Esophagus (tissue), 2 donors: ENCODE measurements at regions not wholly inside any gene's neighbourhood (a gene's known extent, or its start where the extent isn't known, plus 50 kb on each side); places are given as distances from the start of the nearest gene placed in this dataset.

Experiments used
- H3K27ac ChIP-seq, 2 donors: one replicate each; pipeline ENCODE4 v1.5.1; 2013; ENCODE audit warnings: low read depth in 2 of 2, mild to moderate bottlenecking in 2 of 2, inconsistent platforms in 1 of 2, low read length in 1 of 2, moderate library complexity in 1 of 2
- H3K27me3 ChIP-seq, 2 donors: one replicate each; pipeline ENCODE4 v1.6.1; 2013; ENCODE audit warnings: low read length in 2 of 2, control low read depth in 1 of 2, mild to moderate bottlenecking in 1 of 2; ENCODE audit not compliant: insufficient read depth in 2 of 2, control insufficient read depth in 1 of 2
- H3K36me3 ChIP-seq, 2 donors: one replicate each; pipeline ENCODE4 v1.6.1; 2013; ENCODE audit warnings: low read length in 1 of 2; ENCODE audit not compliant: control insufficient read depth in 2 of 2, insufficient read depth in 2 of 2
- H3K4me1 ChIP-seq, 2 donors: one replicate each; pipeline ENCODE4 v1.6.1; 2013; ENCODE audit warnings: low read length in 1 of 2; ENCODE audit not compliant: control insufficient read depth in 2 of 2, insufficient read depth in 2 of 2
- H3K4me3 ChIP-seq, 2 donors: one replicate each; pipeline ENCODE4 v1.5.1; 2013; ENCODE audit warnings: low read length in 2 of 2, mild to moderate bottlenecking in 2 of 2, low read depth in 1 of 2, moderate library complexity in 1 of 2
- H3K9me3 ChIP-seq, 2 donors: one replicate each; pipeline ENCODE4 v1.6.1; 2013; ENCODE audit warnings: mild to moderate bottlenecking in 2 of 2, low read depth in 1 of 2, low read length in 1 of 2, moderate library complexity in 1 of 2; ENCODE audit not compliant: control insufficient read depth in 2 of 2, insufficient read depth in 1 of 2
- WGBS, 2 donors: extraction: QIAGEN DNeasy Blood & Tissue Kit; methylation state at CpG; one replicate each; pipeline ENCODE4 v1.1.7; 2013; 5-methylcytosine and 5-hydroxymethylcytosine counted together
- donor health status: healthy with polysubstance abuse.
- donor health status: Bipolar disorder and iron deficiency.

DNA sequence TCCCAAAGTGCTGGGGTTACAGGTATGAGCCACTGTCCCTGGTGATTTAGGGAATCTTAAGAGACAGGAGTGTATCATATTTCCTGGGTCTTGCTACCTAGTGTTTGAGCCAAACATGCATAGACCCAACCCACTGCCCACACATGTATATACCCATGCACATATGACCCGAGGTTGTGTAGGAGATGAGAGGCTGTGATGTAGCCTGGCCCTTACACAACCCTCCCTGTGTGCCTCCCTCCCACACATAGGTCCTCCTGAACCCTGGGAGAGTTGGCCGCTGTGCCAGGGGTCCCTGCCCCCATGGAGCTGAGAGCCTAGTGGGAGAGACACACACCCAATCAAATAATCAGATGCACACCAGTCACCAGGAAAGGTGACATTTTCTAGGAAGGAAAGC is 365.9 kb downstream of the ZNF536 start:
- Histone ChIP-seq H3K4me1 (no peaks in the 10 kb centered on the region), H3K27me3 (no peaks in the 10 kb centered on the region), H3K9me3 (no peaks in the 10 kb centered on the region), H3K27ac (no peak overlapping the region), H3K36me3 (no peaks in the 10 kb centered on the region), H3K4me3 (no peak overlapping the region)
- WGBS, 2 donors: 73 to 89% methylated on average over 2 of the region's 2 CpGs

DNA sequence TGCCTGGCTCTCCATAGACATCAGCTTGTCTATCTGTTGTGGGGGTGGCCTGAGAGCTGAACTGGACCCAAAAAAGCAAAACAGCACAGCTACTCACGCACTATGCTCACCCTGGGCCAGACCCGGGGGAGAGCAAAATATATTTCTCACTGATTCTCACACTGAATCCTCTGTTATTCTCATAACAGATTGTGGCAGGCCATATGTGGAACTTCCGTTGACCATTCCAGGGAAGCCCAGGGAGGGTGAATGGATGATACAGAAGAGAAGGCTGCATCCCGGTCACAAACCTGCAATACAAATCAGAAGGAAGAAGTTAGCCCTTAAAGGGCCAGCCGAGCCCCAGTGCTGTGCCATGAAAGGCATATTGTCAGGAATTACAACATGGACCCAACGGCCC is 362.5 kb downstream of the ZNF536 start:
- H3K36me3 ChIP-seq: no peaks in the 10 kb centered on the region
- no peaks in the 10 kb centered on the region for H3K27me3 ChIP-seq
- no peaks in the 10 kb centered on the region for H3K9me3 ChIP-seq
- no peak overlapping the region for H3K4me3 ChIP-seq
- no peaks in the 10 kb centered on the region for H3K4me1 ChIP-seq
- 61 to 68% methylated on average over 6 of the region's 6 CpGs for WGBS, 2 donors
- H3K27ac ChIP-seq: no peak overlapping the region

DNA sequence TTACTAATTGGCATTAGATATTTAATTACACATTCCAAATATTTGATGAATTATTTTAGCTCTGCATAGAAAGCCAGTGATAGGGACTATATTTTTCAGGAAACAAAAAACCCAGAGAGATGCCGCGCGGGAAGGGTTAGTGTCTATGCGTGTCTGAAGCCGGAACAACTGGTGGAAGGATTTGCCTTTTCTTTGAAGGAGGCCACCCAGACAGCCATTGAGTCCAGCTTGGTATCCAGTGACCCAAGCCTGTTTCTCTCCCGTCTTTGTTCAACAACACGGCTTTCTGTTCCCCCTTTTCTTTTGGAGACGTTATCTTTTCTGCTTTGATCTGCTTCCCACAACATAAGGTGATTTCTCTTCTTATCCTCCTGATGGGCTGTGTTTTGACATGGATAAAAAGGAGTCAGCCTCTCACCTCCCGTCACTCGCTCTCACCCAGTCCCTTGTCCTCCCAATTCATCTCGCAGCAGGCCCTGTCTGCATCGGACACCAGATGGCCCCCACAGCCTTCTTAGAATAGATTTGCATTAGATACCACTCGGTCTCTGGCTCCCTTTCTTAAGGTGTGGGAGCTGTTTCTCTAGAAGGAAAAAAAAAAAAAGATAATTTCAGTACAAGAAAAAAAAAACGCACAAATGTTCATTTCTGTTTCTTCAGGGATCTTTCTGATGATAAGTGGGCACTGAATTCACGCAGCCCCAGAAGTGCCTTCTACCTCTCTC is 361.8 kb downstream of the ZNF536 start:
- no peak overlapping the region for H3K27ac ChIP-seq
- H3K9me3 ChIP-seq: peaks cover 0 to 1% of the 10 kb centered on the region in 2 donors
- 64 to 70% methylated on average over 15 of the region's 15 CpGs for WGBS, 2 donors
- H3K27me3 ChIP-seq: no peaks in the 10 kb centered on the region
- H3K4me3 ChIP-seq: no peak overlapping the region
- no peaks in the 10 kb centered on the region for H3K36me3 ChIP-seq
- H3K4me1 ChIP-seq: no peaks in the 10 kb centered on the region

DNA sequence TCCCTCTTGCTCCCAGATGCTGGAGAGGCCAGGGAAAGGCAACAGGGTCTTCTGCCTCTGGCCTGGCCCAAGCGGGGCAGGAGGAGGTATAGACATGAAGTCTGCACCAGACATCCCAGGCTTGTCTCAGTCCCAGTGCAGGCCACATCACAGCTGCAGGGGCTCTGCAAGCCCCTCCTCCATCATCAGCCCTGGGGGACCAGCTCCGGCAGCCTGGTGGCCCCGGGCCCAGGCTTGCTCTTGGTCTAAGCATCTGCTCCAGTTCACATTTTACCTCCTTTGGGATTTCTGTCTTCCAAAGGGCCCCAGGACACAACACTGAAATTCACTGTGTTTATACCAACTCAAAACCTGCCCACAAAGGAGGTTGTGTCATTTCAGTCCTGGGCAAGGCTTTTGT is 359.4 kb downstream of the ZNF536 start:
- no peaks in the 10 kb centered on the region for H3K4me1 ChIP-seq

DNA sequence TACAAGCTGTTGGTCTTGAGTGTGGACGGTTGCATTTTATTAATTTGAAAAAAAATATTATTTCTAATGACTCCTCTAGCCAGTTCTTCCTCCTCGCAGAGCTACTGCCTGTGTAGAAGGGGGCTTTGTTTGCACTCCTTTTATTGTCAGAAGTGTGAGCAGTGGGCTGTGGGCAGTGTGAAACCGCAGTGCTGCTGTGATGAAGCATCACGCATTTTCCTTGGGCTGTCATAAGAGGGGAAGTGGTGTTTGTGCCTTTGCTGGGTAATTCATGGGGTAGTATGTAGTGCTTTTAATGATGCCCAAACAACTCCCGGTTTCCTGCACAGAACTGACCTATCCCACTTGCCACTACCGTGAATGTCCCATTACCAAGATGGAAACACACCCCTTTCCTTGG is 357.3 kb downstream of the ZNF536 start:
- Histone ChIP-seq H3K36me3 (no peaks in the 10 kb centered on the region), H3K4me3 (no peak overlapping the region), H3K4me1 (no peaks in the 10 kb centered on the region), H3K27me3 (no peaks in the 10 kb centered on the region), H3K9me3 (peaks cover 0 to 1% of the 10 kb centered on the region in 2 donors), H3K27ac (no peak overlapping the region)
- WGBS, 2 donors: 69 to 75% methylated on average over 6 of the region's 6 CpGs

More for the DNA sequence above, 359.4 kb downstream of the ZNF536 start:
- 84 to 86% methylated on average over 3 of the region's 3 CpGs for WGBS, 2 donors
- Histone ChIP-seq H3K4me3 (no peak overlapping the region), H3K9me3 (peaks cover 0 to 1% of the 10 kb centered on the region in 2 donors), H3K36me3 (no peaks in the 10 kb centered on the region), H3K27ac (no peak overlapping the region), H3K27me3 (no peaks in the 10 kb centered on the region)

DNA sequence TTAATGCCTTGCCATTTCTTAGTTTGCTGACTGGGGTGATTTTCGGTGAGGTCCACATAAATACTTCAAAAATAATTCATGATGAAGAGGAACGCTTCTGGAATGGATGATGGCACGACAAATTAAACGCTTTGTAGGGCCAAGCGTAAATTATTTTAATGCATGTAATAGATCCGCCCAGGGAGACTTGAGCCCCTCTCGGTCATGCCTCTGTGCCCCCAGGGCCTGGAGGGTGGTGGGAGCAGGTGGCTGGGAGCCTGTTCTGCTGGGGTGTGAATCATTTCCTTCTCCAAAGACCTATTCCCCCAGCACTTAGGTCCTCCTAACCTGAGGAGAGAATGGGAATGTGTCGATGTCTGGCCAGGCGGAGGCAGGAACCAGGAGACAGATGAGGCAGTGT is 350.6 kb downstream of the ZNF536 start:
- 92 to 93% methylated on average over 9 of the region's 9 CpGs for WGBS, 2 donors
- no peaks in the 10 kb centered on the region for H3K27me3 ChIP-seq
- H3K9me3 ChIP-seq: no peaks in the 10 kb centered on the region
- H3K36me3 ChIP-seq: no peaks in the 10 kb centered on the region
- H3K27ac ChIP-seq: no peak overlapping the region
- H3K4me3 ChIP-seq: no peak overlapping the region
- H3K4me1 ChIP-seq: peaks cover 0 to 2% of the 10 kb centered on the region in 2 donors

DNA sequence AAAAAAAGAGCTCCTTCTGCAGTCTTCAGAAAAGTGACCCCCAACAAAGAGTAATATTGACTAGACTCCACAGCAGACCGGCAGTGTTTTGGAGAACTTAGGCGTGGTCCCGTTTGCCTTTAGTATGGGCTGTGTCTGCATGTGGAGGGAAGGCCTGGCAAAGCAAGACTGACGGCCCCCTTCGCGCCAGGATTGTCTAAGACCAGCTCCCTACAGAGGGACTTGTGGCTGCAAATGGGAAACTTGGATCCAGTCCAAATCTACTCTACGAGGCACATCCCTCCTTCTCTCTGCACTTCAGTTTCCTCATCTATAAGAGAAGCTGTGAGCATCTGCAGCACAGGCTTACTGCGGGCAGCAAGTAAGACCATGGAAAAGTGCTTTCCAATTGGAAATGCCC is 350.0 kb downstream of the ZNF536 start:
- H3K9me3 ChIP-seq: no peaks in the 10 kb centered on the region
- WGBS, 2 donors: 85 to 87% methylated on average over 8 of the region's 8 CpGs
- H3K36me3 ChIP-seq: no peaks in the 10 kb centered on the region
- peaks cover 0 to 2% of the 10 kb centered on the region in 2 donors for H3K4me1 ChIP-seq
- no peak overlapping the region for H3K4me3 ChIP-seq
- no peaks in the 10 kb centered on the region for H3K27me3 ChIP-seq
- no peak overlapping the region for H3K27ac ChIP-seq

DNA sequence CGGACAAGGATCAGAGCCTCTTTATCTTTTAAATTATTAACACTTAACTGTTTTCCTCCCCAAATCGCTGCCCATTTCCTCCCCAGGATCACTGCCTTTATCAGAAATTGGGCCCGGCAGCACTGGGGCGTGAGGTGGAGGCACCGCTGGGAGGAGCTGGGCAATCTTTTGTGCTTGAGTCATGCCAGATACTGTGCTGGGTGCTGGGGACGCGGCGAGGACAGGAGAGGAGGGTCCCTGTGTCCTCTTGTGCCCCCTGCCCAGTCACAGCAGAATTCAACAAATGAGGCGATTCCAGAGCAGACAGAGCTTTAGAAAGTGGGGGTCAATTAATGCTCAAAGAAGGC is 347.8 kb downstream of the ZNF536 start:
- H3K27ac ChIP-seq: peak overlapping the region; percentile 60 to 83
- H3K27me3 ChIP-seq: no peaks in the 10 kb centered on the region
- H3K4me1 ChIP-seq: peaks cover 0 to 2% of the 10 kb centered on the region in 2 donors
- H3K36me3 ChIP-seq: no peaks in the 10 kb centered on the region
- H3K4me3 ChIP-seq: peak overlapping the region; percentile 71 to 82
- no peaks in the 10 kb centered on the region for H3K9me3 ChIP-seq
- 16 to 17% methylated on average over 9 of the region's 9 CpGs for WGBS, 2 donors

DNA sequence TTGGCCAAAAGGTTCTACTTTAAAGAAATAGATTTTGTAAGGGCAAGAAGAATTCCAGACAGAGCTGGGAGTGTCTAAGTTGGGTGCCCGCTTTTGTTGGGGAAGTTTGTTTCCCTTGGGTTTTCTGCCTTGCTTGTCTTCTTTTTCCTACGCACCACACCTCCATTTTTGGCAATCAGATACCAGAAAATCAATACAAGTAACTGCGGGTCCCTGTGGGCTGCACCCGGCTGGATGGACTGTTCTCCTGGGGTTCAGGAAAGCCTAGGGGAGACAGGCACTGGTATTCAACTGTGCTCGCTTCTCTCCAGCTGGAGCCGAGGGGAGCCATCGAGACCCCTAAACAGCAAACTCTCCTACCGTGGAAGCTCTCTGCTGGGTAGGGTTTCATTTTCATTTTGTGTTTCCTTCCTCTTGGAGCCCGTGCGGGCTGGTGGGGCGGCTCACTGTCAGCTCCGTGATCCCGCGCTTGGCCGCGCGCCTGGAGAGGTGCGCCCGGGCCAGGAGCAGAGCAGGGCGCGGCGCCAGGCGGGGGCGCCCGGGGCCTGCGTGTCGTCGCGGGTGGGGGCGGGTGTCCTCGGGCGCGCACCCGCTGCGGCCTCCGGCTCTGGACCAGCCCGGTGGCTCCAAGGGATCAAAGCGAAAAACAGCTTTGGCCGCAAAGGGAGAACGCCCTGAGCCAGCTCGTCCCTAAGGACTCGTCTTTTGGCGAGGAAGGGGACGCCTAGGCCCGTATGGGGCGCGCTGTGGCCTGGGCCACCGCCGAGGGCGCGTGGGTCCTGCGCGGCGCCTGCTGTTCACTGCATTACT is 347.2 kb downstream of the ZNF536 start:
- 1% methylated on average over 52 to 54 of the region's 54 CpGs for WGBS, 2 donors
- Histone ChIP-seq H3K27ac (peak overlapping the region; percentile 60 to 83), H3K4me3 (peak overlapping the region; percentile 71 to 82), H3K4me1 (peaks cover 0 to 2% of the 10 kb centered on the region in 2 donors), H3K36me3 (no peaks in the 10 kb centered on the region), H3K9me3 (no peaks in the 10 kb centered on the region), H3K27me3 (no peaks in the 10 kb centered on the region)
